Endodermal cell (in vitro differentiated cells): ENCODE measurements at regions not wholly inside any gene's neighbourhood (a gene's known extent, or its start where the extent isn't known, plus 50 kb on each side); places are given as distances from the start of the nearest gene placed in this dataset.

Source experiments
- DNase-seq: peaks from one replicate; pipeline ENCODE4 v3.0.0-alpha.2; 2017
- H3K27ac ChIP-seq: 2 replicates; pipeline ENCODE4 v1.5.1; 2013; ENCODE audit warnings: mild to moderate bottlenecking, low read depth, low read length, moderate library complexity
- H3K27me3 ChIP-seq: 2 replicates; pipeline ENCODE4 v1.6.1; 2013; ENCODE audit warnings: mild to moderate bottlenecking, low read length, moderate library complexity; ENCODE audit not compliant: insufficient read depth, control insufficient read depth, poor library complexity, severe bottlenecking
- H3K36me3 ChIP-seq: 2 replicates; pipeline ENCODE4 v1.7.0; 2013; ENCODE audit warnings: mild to moderate bottlenecking, low read length, moderate library complexity; ENCODE audit not compliant: control insufficient read depth, insufficient read depth
- H3K4me1 ChIP-seq: one replicate; pipeline ENCODE4 v1.7.0; 2013; ENCODE audit warnings: low read length; ENCODE audit not compliant: control insufficient read depth, insufficient read depth
- H3K4me3 ChIP-seq: 2 replicates; pipeline ENCODE4 v1.5.1; 2013; ENCODE audit warnings: mild to moderate bottlenecking, low read length, moderate library complexity
- H3K9ac ChIP-seq: 2 replicates; pipeline ENCODE4 v1.6.1; 2013; ENCODE audit warnings: mild to moderate bottlenecking, low read length, moderate library complexity; ENCODE audit not compliant: poor library complexity, severe bottlenecking; ENCODE audit errors: extremely low read depth
- H3K9me3 ChIP-seq: 2 replicates; pipeline ENCODE4 v1.6.1; 2013; ENCODE audit warnings: mild to moderate bottlenecking, low read length, moderate library complexity; ENCODE audit not compliant: control insufficient read depth
- H3K27ac Mint-ChIP-seq: 2 replicates; pipeline ENCODE4 v1.8.0; 2020; ENCODE audit warnings: mixed read lengths
- H3K27me3 Mint-ChIP-seq: 2 replicates; pipeline ENCODE4 v1.8.0; 2021; ENCODE audit warnings: mild to moderate bottlenecking, mixed read lengths; ENCODE audit not compliant: insufficient read depth
- H3K36me3 Mint-ChIP-seq: 2 replicates; pipeline ENCODE4 v1.8.0; 2020; ENCODE audit warnings: low read depth, mixed read lengths
- H3K4me1 Mint-ChIP-seq: 2 replicates; pipeline ENCODE4 v1.8.0; 2020; ENCODE audit warnings: mixed read lengths
- H3K4me3 Mint-ChIP-seq: 2 replicates; pipeline ENCODE4 v1.8.0; 2020; ENCODE audit warnings: mild to moderate bottlenecking, moderate library complexity, mixed read lengths
- H3K9me3 Mint-ChIP-seq: 2 replicates; pipeline ENCODE4 v1.8.0; 2020; ENCODE audit warnings: mild to moderate bottlenecking, mixed read lengths
- CTCF ChIP-seq: fragments of 200-600 bp; sonication (generic); conservative IDR thresholded peaks from 2 replicates; pipeline ENCODE4 v1.5.0; 2021; ENCODE audit warnings: antibody characterized with exemption, mild to moderate bottlenecking
- WGBS, 2 experiments: methylation state at CpG; one replicate each; pipeline versions ENCODE4 v1.1.5 to v1.1.7; 2013; ENCODE audit warnings: missing lambda C conversion rate in 2 of 2, mixed read lengths in 1 of 2; ENCODE audit not compliant: insufficient coverage in 1 of 2, insufficient read length in 1 of 2; 5-methylcytosine and 5-hydroxymethylcytosine counted together

DNA sequence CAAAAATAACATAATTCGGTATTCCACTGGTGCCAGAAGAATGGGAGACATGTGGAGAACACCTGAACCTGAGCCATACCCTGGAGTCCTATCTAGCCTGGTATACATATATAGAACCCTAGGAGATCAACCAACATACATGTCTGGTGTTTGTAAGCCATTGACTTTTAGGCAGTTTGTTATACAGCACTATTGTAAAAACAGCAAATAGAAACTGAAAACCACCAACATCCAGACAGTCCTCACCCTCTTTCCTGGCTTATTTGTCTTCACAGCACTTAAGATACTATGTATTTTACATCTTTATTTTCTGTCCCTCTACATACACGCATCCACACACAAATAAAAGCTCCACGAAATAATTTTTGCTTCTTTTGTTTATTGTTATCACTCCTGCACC is 404.2 kb upstream of the PMFBP1 start:
- Histone ChIP-seq H3K27ac (no peak overlapping the region), H3K9ac (no peak overlapping the region), H3K9me3 (no peaks in the 10 kb centered on the region), H3K4me3 (no peak overlapping the region), H3K36me3 (no peaks in the 10 kb centered on the region), H3K27me3 (no peaks in the 10 kb centered on the region), H3K4me1 (no peaks in the 10 kb centered on the region)
- Mint-ChIP-seq H3K27ac (no peak overlapping the region), H3K27me3 (no peaks in the 10 kb centered on the region), H3K9me3 (peaks cover 14% of the 10 kb centered on the region), H3K4me1 (no peaks in the 10 kb centered on the region), H3K4me3 (no peak overlapping the region), H3K36me3 (no peaks in the 10 kb centered on the region)
- DNase-seq, result no peak
- TF ChIP-seq CTCF, result no peak
- WGBS, 2 experiments, result 95 to 100% methylated on average over 1 to 3 of the region's 3 CpGs

DNA sequence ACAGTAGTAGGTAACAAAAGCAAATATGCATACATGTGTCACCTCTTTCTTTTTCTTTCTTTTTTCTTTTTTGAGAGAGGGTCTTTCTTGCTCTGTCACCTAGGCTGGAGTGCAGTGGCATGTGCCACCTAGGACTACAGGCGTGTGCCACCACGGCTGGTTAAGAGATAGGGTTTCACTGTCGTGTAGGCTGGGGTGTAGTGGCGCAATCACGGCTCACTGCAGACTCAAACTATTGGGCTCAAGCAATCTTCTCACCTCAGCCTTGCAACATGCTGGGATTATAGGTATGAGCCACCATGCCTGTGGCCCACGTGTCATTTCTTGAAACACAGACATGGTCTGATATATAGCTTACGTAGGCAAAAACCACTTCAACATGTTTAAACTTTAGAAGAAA is 397.7 kb upstream of the PMFBP1 start:
- no peak overlapping the region for H3K4me3 Mint-ChIP-seq
- no peak for DNase-seq
- no peak for TF ChIP-seq CTCF
- H3K36me3 Mint-ChIP-seq, result no peaks in the 10 kb centered on the region
- H3K9me3 ChIP-seq, result peaks cover 5% of the 10 kb centered on the region
- H3K27me3 Mint-ChIP-seq, result no peaks in the 10 kb centered on the region
- H3K4me1 ChIP-seq, result no peaks in the 10 kb centered on the region
- H3K4me1 Mint-ChIP-seq, result peaks cover 18% of the 10 kb centered on the region
- H3K36me3 ChIP-seq, result no peaks in the 10 kb centered on the region
- H3K27me3 ChIP-seq, result no peaks in the 10 kb centered on the region
- H3K9me3 Mint-ChIP-seq, result peaks cover 5% of the 10 kb centered on the region
- H3K27ac ChIP-seq, result no peak overlapping the region
- H3K4me3 ChIP-seq, result no peak overlapping the region
- no peak overlapping the region for H3K27ac Mint-ChIP-seq
- H3K9ac ChIP-seq, result no peak overlapping the region
- WGBS, 2 experiments, result 91 to 97% methylated on average over 6 to 7 of the region's 7 CpGs

GRCh38 chr16:72568502-72568901 is 396.5 kb upstream of the PMFBP1 start:
- Mint-ChIP-seq H3K36me3 (no peaks in the 10 kb centered on the region), H3K4me1 (peaks cover 18% of the 10 kb centered on the region), H3K4me3 (no peak overlapping the region), H3K9me3 (peaks cover 5% of the 10 kb centered on the region), H3K27ac (no peak overlapping the region), H3K27me3 (no peaks in the 10 kb centered on the region)
- DNase-seq, result no peak
- H3K4me1 ChIP-seq, result no peaks in the 10 kb centered on the region
- peak overlapping the region; percentile 7 for H3K4me3 ChIP-seq
- peaks cover 5% of the 10 kb centered on the region for H3K9me3 ChIP-seq
- H3K27me3 ChIP-seq, result no peaks in the 10 kb centered on the region
- H3K9ac ChIP-seq, result no peak overlapping the region
- no peak for TF ChIP-seq CTCF
- H3K27ac ChIP-seq, result no peak overlapping the region
- no peaks in the 10 kb centered on the region for H3K36me3 ChIP-seq
- 60 to 83% methylated on average over 1 of the region's 1 CpG for WGBS, 2 experiments
